ENCODE measurements at regions not wholly inside any gene's neighbourhood (a gene's known extent, or its start where the extent isn't known, plus 50 kb on each side); places are given as distances from the start of the nearest gene placed in this dataset.

DNA sequence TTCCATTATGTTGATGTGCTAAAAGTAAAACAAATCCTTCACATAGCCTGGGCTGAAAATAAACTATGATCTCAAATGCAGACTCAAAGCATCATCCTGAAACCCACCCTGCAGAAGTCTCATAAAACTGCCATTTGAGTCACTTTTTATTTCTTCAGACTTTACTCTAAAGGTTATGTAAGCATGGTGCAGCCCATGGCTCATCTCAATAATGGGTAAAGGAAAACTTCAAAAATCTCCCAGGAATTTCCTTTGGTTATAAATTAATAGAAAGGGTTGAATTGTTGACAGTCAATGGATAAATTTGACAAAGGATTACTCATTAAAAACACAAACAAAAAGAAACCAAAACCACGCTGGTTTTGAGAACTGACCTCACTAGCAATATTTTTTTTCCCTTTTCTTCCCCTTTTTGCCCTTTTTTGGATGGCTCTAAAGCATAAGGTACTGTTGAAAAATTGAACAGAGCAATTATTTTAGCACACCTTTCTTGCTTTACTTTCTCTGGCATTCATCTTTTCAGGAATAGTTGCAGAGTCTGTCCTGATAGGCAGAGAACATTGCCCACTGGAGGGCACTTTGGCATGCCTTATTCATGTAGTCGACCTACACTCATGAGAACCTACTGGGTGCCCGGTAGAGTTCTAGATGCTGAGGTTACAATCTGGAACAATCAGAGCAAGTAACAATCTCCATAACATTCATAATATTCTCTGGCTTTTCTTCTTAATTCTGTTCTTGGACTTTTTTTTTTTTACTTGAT, 191.4 kb downstream of the TMEM167A start:
- Histone ChIP-seq H3K9ac (ENCODE audit: low read length) (no peak overlapping the region; the same call in 1 of the 2 replicates), H3K4me1 (ENCODE audit: low read length) (peaks cover 24% of the 10 kb centered on the region), H3K79me2 (ENCODE audit: low read length) (no peaks in the 10 kb centered on the region), H3K4me3 (ENCODE audit: low read length) (peak overlapping the region; percentile 25; the same call in 1 of the 2 replicates), H3K9me3 (replicated peaks; ENCODE audit: insufficient read depth, low read length) (no peaks in the 10 kb centered on the region), H3K27me3 (replicated peaks; ENCODE audit: insufficient read depth, low read length) (no peaks in the 10 kb centered on the region), H3K27ac (ENCODE audit: low read length) (no peak overlapping the region), H3K9me2 (replicated peaks; ENCODE audit: insufficient read depth, low read length) (no peaks in the 10 kb centered on the region), H3K36me3 (replicated peaks; ENCODE audit: insufficient read depth, low read length) (no peaks in the 10 kb centered on the region), H3K4me2 (ENCODE audit: low read depth, low read length) (peak overlapping the region; percentile 62; the same call in 1 of the 2 replicates), H4K20me1 (ENCODE audit: insufficient read depth, low read length) (no peaks in the 10 kb centered on the region), H3F3A (ENCODE audit: insufficient read depth, low read length) (peaks cover 8% of the 10 kb centered on the region; the same call in 1 of the 2 replicates), H2AFZ (ENCODE audit: low read length) (peak overlapping the region; percentile 70)
- no peak for TF ChIP-seq EZH2 (optimal IDR thresholded peaks at IDR 0.05; ENCODE audit: low read depth, low read length)
- TF ChIP-seq EZH2phosphoT487 (IDR thresholded peaks at IDR 0.05; ENCODE audit: low read length), result no peak
- TF ChIP-seq, protein P1, sequence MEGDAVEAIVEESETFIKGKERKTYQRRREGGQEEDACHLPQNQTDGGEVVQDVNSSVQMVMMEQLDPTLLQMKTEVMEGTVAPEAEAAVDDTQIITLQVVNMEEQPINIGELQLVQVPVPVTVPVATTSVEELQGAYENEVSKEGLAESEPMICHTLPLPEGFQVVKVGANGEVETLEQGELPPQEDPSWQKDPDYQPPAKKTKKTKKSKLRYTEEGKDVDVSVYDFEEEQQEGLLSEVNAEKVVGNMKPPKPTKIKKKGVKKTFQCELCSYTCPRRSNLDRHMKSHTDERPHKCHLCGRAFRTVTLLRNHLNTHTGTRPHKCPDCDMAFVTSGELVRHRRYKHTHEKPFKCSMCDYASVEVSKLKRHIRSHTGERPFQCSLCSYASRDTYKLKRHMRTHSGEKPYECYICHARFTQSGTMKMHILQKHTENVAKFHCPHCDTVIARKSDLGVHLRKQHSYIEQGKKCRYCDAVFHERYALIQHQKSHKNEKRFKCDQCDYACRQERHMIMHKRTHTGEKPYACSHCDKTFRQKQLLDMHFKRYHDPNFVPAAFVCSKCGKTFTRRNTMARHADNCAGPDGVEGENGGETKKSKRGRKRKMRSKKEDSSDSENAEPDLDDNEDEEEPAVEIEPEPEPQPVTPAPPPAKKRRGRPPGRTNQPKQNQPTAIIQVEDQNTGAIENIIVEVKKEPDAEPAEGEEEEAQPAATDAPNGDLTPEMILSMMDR (IDR thresholded peaks at IDR 0.05; ENCODE audit: low read length), result peak; percentile 45
- peak; percentile 19 for DNase-seq

DNA sequence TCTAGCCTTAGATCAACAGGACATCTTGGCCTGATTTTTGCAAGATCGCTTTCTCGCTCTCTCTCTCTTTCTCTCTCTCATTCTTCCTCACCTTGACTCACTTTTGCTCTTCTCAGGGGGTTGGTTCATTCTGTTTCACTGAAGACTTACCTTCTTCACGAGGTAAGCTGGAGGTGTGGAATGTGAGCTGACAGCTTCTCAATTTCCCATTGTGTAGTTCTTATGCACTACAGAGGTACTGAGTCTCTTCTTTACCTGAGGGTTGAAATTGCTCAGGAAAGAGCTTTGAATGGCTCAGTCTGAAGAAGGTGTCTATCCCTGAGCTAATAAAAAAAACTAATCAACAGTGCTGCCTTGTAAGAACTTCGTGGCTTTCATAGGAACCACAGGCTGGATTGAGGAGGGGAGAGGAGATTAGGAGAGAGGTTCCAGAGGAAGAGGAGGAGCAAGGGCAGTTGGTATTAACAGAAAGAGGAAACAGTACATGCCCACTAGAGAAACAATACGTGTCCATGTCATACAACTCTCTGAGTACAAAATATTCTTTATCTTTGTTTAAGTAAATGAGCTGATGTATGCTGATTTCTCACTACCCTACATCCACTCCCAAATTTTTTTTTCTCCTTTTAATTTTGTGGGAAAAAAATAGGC, 192.2 kb downstream of the TMEM167A start:
- H3K27me3 ChIP-seq (replicated peaks; ENCODE audit: insufficient read depth, low read length), result no peaks in the 10 kb centered on the region
- H3K4me1 ChIP-seq (ENCODE audit: low read length), result peaks cover 25% of the 10 kb centered on the region
- H3F3A ChIP-seq (ENCODE audit: insufficient read depth, low read length), result peaks cover 8% of the 10 kb centered on the region; the same call in 1 of the 2 replicates
- H3K4me2 ChIP-seq (ENCODE audit: low read depth, low read length), result peak overlapping the region; percentile 62; the same call in 1 of the 2 replicates
- no peak overlapping the region for H3K9ac ChIP-seq (ENCODE audit: low read length)
- H2AFZ ChIP-seq (ENCODE audit: low read length), result peak overlapping the region; percentile 9; the same call in 1 of the 2 replicates
- H3K9me2 ChIP-seq (replicated peaks; ENCODE audit: insufficient read depth, low read length), result no peaks in the 10 kb centered on the region
- no peaks in the 10 kb centered on the region for H3K79me2 ChIP-seq (ENCODE audit: low read length)
- no peaks in the 10 kb centered on the region for H3K36me3 ChIP-seq (replicated peaks; ENCODE audit: insufficient read depth, low read length)
- no peak overlapping the region for H3K4me3 ChIP-seq (ENCODE audit: low read length)
- H3K27ac ChIP-seq (ENCODE audit: low read length), result no peak overlapping the region
- no peaks in the 10 kb centered on the region for H3K9me3 ChIP-seq (replicated peaks; ENCODE audit: insufficient read depth, low read length)
- TF ChIP-seq EZH2 (optimal IDR thresholded peaks at IDR 0.05; ENCODE audit: low read depth, low read length) (no peak), EZH2phosphoT487 (IDR thresholded peaks at IDR 0.05; ENCODE audit: low read length) (no peak)
- TF ChIP-seq, protein P1 (IDR thresholded peaks at IDR 0.05; ENCODE audit: low read length), result no peak
- DNase-seq, result no peak
- no peaks in the 10 kb centered on the region for H4K20me1 ChIP-seq (ENCODE audit: insufficient read depth, low read length)

DNA sequence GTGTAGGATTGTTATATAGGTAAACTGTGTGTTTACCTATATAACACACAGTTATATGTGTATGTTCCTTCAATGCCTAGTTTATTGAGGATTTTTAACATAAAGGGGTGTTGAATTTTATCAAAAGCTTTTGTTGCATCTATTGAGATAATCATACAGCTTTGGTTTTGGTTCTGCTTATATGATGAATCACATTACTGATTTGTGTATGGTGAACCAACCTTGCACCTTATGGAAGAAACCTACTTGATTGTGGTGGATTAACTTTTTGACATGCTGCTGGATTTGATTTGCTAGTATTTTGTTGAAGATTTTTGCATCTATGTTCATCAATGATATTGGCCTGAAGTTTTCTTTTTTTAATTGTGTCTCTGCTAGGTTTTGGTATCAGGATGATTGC, 194.9 kb downstream of the TMEM167A start:
- no peaks in the 10 kb centered on the region for H3K27me3 ChIP-seq (replicated peaks; ENCODE audit: insufficient read depth, low read length)
- no peak for TF ChIP-seq EZH2phosphoT487 (IDR thresholded peaks at IDR 0.05; ENCODE audit: low read length)
- TF ChIP-seq, protein P1 (IDR thresholded peaks at IDR 0.05; ENCODE audit: low read length), result no peak
- no peak for TF ChIP-seq EZH2 (optimal IDR thresholded peaks at IDR 0.05; ENCODE audit: low read depth, low read length)
- H4K20me1 ChIP-seq (ENCODE audit: insufficient read depth, low read length), result no peaks in the 10 kb centered on the region
- peak overlapping the region; percentile 31; the same call in 1 of the 2 replicates for H3K4me2 ChIP-seq (ENCODE audit: low read depth, low read length)
- peaks cover 8% of the 10 kb centered on the region; the same call in 1 of the 2 replicates for H3F3A ChIP-seq (ENCODE audit: insufficient read depth, low read length)
- DNase-seq, result no peak
- H3K27ac ChIP-seq (ENCODE audit: low read length), result no peak overlapping the region
- no peak overlapping the region for H3K4me3 ChIP-seq (ENCODE audit: low read length)
- no peaks in the 10 kb centered on the region for H3K36me3 ChIP-seq (replicated peaks; ENCODE audit: insufficient read depth, low read length)
- H3K9ac ChIP-seq (ENCODE audit: low read length), result no peak overlapping the region
- H3K4me1 ChIP-seq (ENCODE audit: low read length), result peaks cover 25% of the 10 kb centered on the region
- no peaks in the 10 kb centered on the region for H3K9me3 ChIP-seq (replicated peaks; ENCODE audit: insufficient read depth, low read length)
- no peak overlapping the region for H2AFZ ChIP-seq (ENCODE audit: low read length)
- H3K79me2 ChIP-seq (ENCODE audit: low read length), result no peaks in the 10 kb centered on the region
- no peaks in the 10 kb centered on the region for H3K9me2 ChIP-seq (replicated peaks; ENCODE audit: insufficient read depth, low read length)

Data from MM.1S (cell line).